ENCODE measurements at regions not wholly inside any gene's neighbourhood (a gene's known extent, or its start where the extent isn't known, plus 50 kb on each side); places are given as distances from the start of the nearest gene placed in this dataset.
"Not testable (repeated sequence)": the region's sequence is repeated elsewhere in the genome, so short reads cannot be mapped to it uniquely, and the experiment has no call there.

DNA sequence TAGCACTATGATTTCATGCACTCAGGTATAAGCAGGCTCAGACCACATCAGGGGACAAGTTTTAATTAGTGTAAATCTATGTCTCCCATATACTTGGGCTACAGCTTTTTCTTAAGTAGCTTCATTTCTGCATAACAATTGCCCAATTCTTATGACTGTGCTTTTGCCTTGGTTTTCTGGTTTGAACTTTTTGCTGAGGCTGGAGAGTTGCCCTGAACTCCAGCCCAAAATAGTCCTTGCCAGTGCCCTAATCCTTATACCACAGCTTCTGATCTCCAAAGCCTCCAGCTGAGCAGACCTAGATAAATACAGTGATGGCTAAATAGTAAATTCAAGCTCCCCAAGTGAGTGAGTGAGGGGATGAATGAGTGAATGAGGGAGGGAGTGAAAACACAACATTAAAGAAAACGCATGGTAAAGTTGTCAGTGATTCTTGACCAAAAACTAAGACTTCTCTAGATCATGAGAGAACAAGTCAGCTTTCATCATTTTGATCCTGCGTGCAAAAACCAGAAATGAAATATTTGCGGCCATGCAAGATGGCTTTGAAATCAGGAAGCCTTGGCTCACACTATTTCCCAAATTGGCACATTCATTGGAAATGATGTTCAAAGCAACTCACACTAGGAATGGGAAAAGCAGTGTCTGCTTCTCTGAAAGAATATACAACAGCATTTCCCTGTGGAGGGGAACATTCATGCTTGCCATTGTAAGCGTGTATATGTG lies 437.1 kb upstream of the CTSO start:
- DNase-seq: no peak

DNA sequence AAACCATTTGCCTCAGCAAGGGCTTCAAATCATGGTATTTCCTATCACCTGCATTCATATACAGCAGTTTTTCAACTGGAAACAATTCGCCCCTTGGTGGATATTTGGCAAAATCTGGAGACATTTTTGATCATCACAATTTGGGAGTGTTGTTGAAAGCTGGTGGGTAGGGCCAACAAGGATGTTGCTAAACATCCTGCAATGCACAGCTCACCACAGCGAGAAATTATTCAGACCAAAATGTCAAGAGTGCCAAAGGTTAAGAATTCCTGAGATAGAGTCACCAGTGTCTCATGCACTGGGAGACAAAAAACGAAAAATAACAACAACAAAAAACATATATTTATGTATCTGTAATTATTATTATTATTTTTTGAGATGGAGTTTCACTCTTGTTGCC lies 435.2 kb upstream of the CTSO start:
- no peak for DNase-seq

DNA sequence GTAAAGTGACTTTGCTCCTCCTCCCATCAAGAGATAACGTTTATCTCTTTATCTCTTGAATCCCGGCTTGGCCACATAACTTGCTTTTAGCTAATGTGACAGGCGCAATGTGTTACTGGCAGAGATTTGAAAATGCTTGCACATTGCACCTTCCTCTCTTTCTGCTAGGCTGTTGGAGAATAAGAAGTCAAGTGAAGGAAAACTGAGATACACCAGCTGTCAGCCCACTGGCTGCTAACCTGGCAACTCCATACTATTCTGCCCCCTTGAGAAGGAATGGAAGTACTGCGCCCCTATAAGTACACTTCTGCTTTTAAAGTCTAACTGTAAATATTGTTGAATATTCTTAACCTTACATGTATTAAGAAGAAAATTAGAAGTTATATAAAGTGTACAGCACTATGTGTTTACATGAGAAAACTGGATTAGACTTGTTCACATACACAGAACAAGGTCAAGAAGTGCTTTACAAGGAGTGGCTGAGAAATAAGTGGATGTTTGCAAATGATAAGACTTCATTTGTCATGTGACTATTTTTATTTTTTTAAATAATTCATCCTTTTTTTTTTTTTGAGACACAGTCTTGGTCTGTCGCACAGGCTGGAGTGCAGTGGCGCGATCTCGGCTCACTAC lies 424.5 kb upstream of the CTSO start:
- no peak for DNase-seq

DNA sequence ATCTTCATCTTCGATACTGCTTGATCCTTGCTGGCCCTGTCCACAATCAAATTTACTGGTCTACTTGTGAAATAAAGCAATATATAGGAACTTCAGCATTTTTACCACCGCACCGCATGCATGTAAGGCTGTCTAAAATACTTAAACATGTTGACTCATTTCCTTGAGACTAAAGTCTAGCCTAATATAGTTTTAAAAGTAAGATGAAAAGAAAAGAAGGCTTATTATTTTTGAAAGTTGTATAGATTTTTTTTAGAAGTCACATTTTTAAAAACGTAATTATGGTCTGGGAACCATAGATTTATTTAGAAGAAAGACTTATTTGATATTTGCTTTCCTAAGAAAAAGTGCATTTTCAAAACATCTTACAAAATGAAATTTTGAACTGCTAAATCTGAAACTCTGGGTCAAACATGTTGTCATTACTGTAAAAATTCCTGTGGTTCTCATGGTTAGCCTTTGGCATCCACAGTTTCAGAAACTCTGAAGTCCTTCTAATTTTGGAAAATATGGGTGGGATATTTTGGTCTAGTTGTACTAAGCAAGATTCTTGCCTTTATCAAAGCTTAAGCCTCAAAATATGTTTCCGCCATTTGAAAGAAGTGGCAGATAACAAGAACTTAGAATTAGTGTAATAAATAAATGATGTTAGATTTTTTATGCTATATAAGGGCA lies 423.5 kb upstream of the CTSO start:
- DNase-seq: no peak

DNA sequence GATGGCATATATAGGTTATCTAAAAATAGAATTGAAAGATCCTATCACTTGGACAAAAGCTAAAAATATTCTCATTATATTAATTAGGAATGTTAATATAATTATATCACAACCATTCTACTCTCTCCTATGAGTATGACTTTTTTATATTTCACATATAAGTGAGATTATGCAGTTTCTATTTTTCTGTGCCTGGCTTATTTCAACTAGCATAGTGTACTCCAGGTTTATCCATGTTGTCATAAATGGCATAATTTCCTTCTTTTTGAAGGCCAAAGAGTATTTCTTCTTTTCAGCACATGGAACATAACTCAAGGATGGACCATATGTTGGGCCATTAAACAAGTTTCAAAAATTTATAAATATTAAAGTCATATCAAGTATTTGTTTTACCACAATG lies 421.2 kb upstream of the CTSO start:
- DNase-seq: no peak

DNA sequence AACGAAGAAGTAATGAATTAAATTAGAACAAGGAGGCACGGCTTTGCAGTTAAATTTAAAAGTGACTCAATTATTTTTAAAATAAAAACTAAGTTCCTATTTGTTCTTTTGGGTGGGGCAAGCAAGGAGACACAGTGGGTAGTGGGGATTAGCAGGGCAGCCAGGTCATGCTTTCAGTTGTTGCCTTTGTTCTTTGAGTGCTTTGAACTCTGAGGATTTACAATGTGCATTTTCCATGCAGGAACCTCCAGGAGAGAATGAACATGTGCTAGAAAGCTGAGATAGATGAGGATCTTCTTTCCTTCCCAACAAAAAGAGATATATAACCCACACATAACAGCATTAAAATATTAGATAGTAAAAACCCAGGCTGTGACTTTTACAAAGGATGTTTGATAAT lies 420.4 kb upstream of the CTSO start:
- no peak for DNase-seq

DNA sequence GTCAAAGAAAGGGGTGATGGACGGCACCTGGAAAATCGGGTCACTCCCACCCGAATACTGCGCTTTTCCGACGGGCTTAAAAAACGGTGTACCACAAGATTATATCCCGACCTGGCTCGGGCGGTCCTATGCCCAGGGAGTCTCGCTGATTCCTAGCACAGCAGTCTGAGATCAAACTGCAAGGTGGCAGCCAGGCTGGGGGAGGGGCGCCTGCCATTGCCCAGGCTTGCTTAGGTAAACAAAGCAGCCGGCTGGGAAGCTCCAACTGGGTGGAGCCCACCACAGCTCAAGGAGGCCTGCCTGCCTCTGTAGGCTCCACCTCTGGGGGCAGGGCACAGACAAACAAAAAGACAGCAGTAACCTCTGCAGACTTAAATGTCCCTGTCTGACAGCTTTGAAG lies 413.8 kb upstream of the CTSO start:
- not testable (repeated sequence) for DNase-seq

DNA sequence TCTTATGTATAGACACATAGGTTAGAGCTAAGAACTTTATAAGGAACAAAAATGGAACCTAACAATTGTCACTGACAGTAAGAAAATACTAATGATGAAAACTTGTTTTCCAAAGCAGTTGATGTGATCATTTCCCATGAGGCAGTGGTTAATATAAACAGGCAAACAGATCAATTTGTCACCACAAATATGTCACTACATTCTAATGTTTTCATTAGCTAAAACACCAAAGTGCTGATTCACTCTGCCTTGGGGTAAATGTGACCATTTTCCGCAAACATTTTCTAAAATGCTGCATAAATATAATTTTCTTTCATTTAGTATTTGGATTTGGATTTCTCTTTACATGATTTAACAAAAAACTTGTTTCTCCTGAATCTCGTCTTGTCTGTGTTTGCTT lies 408.9 kb upstream of the CTSO start:
- DNase-seq: no peak

DNA sequence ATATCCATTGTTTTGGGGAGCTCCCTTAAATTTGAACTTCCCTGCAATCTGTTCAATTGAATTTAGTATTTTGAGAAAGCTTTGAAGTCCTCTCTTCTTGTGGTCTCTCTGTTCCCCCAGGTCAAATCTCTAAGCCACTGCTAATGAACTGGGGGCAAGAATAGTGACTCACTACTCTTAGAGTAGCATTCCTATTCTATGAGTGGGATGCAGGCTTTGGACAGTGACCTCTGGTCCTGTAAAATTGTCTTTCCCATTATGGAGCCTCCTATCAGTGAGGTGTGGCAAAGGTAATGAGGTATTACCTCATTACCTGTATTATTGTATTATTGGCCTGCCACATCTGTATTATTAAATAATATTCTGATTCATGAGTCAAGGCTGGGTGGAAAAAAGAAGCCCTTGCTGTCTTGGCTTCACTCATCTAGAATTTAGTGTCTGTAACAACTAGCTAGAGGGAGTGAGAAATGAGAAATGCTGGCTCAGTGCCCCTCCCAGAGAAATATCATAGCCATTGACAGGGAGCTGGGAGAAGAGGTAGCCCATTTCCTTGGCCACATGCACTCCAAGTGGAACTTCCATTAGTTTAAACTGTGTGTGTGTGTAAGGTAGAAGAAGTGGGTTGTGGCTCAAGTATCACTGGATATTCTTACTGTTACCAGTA lies 393.9 kb upstream of the CTSO start:
- DNase-seq: no peak

DNA sequence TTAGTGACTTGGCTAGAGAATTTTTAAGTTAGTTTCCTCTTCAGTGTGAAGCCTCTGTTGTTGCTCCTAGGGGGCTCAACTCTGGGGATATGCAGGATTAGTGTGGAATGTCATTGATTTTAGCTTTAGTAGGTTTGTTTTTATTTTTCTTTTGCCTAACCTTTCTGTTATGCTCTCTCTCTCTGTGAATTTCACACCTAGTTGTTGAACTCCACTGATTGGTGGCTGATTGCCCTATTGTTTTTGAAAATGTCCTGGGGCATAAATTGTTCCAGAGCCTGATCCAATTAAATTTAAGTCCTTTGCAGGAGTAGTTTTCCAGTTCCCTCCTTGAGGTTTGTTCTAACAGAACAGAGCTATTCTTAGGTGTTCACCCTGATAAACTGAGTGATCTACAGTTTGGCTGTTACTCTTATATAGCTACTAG lies 393.3 kb upstream of the CTSO start:
- DNase-seq: no peak

DNA sequence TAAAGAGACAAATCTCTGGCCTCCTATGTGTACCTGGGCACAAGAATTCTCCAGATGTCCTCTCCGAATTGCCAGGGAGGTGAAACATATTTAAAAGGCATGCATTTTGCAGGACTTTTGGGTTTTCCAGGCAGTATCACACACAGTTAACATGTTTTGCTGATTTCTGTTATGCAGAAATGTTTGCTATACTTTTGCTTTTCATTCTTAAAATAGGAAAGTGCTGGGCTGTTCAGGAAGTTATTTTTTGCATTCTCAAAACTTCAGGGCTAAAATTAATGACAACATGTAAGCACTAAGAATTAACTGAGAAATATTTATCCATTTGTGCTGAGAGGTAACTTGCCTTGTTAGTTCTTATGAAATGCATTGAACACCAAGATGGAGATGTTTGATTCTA lies 390.7 kb upstream of the CTSO start:
- no peak for DNase-seq

DNA sequence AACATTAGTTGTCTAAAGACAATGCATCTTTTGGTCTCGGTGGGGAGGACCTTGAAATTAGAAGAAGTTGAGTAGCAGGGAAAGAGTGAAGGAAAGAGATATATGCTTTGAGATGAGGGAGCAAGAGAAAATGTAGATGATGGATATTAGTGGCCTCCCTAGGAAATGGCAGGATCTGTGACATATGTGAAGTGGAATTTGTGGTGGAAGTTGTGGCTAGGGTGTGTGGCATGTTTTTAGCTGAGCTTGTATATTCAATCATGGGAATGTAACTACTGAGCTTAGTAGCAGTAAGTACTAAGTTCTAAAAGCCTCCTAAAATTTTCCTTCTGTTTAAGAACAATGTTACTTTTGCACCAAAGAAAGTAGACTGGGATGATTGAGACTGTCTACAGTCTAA lies 382.8 kb upstream of the CTSO start:
- DNase-seq: no peak

DNA sequence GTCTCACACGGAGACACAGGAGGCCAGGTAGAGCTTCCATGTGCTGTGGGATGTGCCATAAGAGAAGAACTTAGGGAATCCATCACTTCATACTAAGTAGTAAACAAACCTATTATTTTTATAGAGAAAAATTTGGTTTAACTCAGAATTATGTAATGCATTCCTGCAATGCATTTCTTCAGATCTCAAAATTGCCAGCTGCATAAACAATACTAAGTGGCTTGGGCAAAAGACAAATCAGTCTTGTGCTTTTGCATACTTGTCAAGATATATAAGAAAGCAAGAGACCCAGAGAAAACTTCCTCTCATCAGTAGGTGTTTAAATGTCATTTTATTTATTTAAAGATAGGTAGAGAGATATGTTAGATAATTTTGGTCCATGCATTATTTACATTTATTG lies 382.1 kb upstream of the CTSO start:
- no peak for DNase-seq

DNA sequence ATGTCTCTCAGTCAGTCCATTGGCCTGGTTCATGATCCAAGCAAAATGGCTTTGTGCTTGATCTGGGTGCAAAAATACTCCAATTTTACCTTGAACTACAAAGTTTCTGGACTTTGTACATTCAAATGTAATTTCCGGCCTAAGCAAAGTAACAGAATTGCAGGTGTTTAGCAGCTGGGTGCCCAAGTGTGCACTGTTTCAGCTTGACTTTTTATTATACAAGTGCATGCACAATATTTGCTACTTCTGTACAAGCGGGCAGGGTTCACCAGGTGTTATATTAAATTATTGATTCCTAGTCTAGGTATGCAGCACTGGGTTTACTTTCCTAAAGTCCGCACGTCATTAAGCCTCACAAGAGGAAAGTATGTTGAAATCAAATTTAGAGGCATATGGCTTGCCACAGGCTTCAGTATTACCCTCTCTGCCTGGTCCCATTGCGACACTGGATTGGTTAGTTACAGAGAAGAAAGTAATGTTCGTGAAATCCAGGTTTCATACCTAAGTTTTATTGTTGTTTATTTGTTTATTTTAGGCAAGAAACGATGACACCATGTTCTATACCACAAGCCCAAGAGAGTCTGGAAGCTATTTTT lies 376.9 kb upstream of the CTSO start:
- DNase-seq: no peak

DNA sequence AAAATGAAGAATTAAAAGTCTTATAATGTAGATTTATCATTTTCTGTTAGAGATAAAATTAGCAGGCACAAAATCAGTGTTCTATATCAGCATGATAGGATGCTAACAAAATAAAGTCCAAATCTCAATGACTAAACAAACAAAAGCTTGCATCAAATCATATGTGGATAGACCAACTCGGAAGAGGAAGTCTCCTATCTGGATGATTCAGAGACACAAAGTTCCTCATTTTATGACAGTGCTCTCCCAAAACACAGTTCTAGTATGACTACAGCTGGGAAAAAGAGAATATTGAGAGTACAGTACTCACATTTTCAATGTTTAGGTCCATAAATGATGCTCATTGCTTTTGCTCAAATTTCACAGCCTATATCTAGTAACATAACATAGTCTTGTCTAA lies 376.1 kb upstream of the CTSO start:
- no peak for DNase-seq

DNA sequence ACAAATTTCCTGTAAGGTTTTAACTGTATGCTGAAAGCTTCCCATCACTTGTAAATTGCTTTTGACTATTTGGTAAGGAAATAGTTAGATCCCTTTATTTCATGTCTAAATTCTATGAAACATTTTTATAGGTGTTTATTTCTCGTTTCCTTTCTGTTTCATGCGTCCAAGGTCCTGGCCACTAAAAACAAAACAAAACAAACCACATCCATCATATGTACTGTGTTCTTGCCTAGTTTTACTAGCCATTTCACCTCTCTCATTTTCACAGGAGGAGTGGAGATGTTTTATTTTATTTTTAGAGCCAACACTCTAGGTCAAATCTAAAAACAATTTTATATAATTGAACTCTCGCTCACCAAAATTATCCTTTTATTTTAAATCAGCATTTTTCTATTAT lies 375.2 kb upstream of the CTSO start:
- DNase-seq: no peak

DNA sequence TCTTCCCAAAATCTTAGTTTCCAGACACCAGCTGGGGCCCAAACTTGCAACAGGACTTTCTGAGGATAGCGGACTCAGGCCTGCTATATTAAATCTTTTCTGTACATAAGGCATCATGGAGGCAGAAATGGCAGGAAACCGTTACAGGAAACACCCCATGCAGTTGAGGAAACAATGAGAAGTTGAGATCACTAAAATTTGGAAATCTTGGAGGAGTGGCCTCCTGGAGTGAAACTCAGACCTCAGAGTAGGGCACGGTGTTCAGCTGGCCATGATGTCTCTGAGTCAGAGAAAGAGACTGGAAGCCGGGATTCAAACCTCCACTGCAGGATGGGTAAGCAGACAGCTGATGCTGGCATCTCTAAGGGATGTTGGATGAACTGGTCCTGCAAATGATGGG lies 372.6 kb upstream of the CTSO start:
- no peak for DNase-seq

DNA sequence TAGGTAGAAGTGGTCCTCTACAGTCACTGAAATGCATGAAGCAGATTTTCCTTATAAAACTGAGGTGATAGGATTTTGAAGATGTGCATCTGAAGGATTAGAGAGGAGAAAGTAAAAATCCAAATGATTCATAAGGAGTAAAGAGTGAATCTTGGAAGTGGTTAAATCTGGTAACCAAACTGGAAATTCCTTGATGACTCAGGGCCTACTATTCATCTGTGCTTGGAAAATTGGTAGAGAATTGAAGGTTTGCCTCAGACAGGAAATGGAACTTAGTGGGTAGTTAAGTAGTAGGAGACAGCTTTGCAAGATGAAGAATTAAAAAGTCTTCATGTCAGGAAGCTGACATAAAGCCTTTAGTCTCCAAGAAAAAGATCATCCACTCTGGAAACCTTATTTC lies 368.9 kb upstream of the CTSO start:
- DNase-seq: no peak

DNA sequence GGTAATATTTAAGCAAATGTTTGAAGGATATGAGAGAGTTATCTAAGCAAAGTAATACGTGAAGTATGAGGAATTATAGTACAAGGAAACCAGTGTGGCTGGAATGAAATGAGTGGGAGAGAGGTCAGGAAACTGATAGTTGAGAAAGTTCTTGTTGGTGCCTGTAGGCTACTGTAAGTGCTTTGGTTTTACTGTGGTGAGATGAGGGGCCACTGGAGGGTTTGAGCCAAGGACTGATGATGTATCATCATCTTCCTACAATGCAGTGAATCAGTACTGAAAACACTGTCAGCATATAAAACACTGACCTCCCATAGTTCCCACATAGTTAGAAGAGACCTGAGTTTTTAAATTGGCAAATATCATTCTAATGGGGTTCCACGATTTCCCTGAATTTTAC lies 367.5 kb upstream of the CTSO start:
- no peak for DNase-seq

DNA sequence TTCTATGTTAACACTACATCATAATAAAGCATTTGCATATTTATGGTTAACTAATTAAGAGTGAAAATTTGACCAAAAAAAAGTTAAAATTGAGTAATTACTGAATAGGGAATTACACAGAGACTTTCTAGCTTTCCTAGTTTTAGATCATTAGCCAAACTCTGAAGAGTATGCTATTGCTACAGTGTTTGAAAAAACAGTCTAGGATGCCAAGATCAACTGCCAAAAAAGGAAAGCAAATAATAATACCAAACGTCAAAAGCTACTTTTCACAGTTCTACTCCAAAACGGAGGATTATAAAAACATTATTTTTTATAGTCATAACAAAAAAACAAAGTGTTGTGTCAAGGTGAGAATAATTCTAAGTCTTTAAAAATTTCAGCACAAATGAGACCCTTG lies 359.8 kb upstream of the CTSO start:
- DNase-seq: no peak

DNA sequence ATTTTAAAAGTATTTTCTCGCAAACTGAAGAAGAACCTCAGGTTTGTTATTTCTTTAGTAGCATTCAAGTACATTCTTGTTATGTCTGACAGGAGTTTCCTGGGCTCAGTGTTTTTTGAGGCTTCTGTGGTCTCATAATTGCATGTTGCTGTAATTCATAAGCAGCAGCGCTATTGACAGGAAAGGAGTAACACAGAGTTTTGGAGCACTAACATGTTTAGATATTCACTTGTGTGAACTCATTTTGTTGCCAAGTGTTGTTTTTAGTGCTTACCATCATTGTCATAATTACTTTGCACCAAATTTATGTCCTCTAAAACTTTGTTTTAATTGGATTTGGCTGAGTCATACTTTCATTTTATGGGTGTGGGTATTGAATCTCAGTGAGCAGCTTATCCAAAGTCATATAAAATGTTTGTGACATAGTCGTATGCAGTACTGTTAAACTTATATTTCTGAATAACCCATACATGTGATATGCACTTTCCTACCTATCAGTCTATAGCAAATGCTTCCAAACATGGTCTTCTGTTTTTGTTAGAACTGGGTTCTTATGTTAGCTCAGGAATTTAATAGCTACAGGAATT lies 358.7 kb upstream of the CTSO start:
- DNase-seq: no peak

DNA sequence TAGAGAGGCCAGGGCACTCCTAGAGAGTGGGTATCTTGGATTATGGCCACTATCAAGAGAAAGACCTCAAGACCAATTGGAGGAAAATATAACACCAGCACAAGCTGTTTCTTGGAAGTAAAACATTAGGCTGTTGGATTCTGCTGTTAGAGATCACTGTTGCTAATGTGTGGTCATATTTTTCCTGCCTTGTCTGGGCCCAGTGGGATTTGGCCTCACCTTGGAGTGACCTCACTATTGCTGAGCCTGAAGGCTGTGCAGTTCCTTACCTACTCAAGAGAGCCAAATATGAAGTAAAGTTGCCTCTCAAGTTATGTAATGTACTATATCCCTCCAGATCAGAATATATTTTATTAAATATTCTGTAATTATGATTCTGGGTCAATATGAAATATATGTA lies 355.4 kb upstream of the CTSO start:
- no peak for DNase-seq

DNA sequence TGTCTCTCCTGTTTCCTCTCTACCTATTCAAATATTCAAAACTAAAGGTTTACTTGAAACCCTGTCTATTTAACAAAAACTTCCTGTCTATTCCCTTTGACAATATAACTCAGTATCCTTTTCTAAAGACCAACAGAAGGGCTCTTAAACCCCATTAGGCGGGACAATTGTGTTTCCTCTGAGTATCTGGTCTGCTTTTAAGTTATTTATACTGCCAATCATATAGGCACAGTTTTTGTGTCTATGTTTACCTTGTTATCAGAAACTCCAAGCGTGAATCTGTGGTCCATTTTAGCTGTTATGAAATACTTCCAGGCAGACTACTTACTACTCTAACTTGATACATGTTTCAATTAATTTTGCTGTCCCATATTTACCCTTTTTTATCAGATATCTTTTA lies 350.0 kb upstream of the CTSO start:
- DNase-seq: no peak
